HFFc6 (cell line): ENCODE measurements at regions not wholly inside any gene's neighbourhood (a gene's known extent, or its start where the extent isn't known, plus 50 kb on each side); places are given as distances from the start of the nearest gene placed in this dataset.

Experiments used
- DNase-seq: peaks from one replicate; pipeline ENCODE4 v3.0.0-alpha.2; 2018
- H3K27ac Mint-ChIP-seq: 2 replicates; pipeline ENCODE4 v1.8.0; 2020; ENCODE audit warnings: mild to moderate bottlenecking, mixed read lengths
- H3K27me3 Mint-ChIP-seq: 2 replicates; pipeline ENCODE4 v1.8.0; 2021; ENCODE audit warnings: mild to moderate bottlenecking, moderate library complexity, mixed read lengths; ENCODE audit not compliant: insufficient read depth
- H3K36me3 Mint-ChIP-seq: 2 replicates; pipeline ENCODE4 v1.8.0; 2021; ENCODE audit warnings: low read depth, mixed read lengths
- H3K4me1 Mint-ChIP-seq: 2 replicates; pipeline ENCODE4 v1.8.0; 2020; ENCODE audit warnings: low read depth, mixed read lengths
- H3K4me3 Mint-ChIP-seq: 2 replicates; pipeline ENCODE4 v1.8.0; 2020; ENCODE audit warnings: mild to moderate bottlenecking, moderate library complexity, mixed read lengths
- H3K9me3 Mint-ChIP-seq: 2 replicates; pipeline ENCODE4 v1.8.0; 2020; ENCODE audit warnings: mild to moderate bottlenecking, mixed read lengths
- TF ChIP-seq, protein P1 (sequence below): fragments of 200-600 bp; sonication (generic); IDR thresholded peaks from 2 replicates; pipeline ENCODE4 v1.5.0; 2021; ENCODE audit warnings: antibody characterized with exemption, mild to moderate bottlenecking

DNA sequence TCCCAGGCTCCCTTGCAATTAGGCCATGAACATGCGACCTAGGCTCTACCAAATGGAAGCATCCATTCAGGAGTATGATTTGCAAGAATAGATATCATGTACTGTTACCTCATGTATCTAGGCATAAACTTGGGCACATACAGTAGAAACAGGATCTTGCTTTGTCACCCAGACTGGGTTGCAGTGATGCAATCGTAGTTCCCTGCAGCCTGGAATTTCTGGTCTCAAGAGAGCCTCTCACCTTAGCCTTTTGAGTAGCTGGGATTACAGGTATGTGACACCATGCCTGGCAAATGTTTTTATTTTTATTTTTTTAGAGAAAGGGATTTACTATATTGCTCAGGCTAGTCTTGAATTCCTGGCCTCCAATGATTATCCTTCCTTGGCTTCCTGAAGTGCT is 994.2 kb downstream of the ADGRL3 start:
- Mint-ChIP-seq H3K9me3 (peaks cover 28% of the 10 kb centered on the region), H3K4me3 (no peak overlapping the region), H3K27ac (no peak overlapping the region), H3K27me3 (no peaks in the 10 kb centered on the region), H3K36me3 (no peaks in the 10 kb centered on the region), H3K4me1 (no peaks in the 10 kb centered on the region)
- DNase-seq = no peak
- TF ChIP-seq, protein P1, sequence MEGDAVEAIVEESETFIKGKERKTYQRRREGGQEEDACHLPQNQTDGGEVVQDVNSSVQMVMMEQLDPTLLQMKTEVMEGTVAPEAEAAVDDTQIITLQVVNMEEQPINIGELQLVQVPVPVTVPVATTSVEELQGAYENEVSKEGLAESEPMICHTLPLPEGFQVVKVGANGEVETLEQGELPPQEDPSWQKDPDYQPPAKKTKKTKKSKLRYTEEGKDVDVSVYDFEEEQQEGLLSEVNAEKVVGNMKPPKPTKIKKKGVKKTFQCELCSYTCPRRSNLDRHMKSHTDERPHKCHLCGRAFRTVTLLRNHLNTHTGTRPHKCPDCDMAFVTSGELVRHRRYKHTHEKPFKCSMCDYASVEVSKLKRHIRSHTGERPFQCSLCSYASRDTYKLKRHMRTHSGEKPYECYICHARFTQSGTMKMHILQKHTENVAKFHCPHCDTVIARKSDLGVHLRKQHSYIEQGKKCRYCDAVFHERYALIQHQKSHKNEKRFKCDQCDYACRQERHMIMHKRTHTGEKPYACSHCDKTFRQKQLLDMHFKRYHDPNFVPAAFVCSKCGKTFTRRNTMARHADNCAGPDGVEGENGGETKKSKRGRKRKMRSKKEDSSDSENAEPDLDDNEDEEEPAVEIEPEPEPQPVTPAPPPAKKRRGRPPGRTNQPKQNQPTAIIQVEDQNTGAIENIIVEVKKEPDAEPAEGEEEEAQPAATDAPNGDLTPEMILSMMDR = no peak

DNA sequence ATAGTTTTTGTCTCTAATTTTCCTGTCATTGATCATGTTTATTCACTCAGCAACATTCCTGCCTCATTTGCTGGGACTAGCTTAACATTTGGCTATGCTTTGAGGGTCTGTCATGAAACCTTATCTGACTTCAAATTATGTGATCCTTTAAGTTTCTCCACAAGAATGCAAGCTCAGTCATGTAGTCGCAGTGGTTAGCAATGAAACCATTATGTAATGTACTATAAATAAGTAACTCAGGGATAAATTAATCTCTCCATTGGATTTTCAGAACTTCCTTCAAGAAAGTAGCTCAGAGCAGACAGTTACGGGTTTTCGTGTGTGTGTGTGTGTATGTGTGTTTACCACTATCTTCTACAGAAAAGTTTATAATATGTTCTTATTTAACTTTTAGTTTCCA is 993.6 kb downstream of the ADGRL3 start:
- Mint-ChIP-seq H3K27ac (no peak overlapping the region), H3K9me3 (peaks cover 23% of the 10 kb centered on the region), H3K36me3 (no peaks in the 10 kb centered on the region), H3K4me1 (no peaks in the 10 kb centered on the region), H3K4me3 (no peak overlapping the region), H3K27me3 (no peaks in the 10 kb centered on the region)
- no peak for DNase-seq
- TF ChIP-seq, protein P1 = no peak

DNA sequence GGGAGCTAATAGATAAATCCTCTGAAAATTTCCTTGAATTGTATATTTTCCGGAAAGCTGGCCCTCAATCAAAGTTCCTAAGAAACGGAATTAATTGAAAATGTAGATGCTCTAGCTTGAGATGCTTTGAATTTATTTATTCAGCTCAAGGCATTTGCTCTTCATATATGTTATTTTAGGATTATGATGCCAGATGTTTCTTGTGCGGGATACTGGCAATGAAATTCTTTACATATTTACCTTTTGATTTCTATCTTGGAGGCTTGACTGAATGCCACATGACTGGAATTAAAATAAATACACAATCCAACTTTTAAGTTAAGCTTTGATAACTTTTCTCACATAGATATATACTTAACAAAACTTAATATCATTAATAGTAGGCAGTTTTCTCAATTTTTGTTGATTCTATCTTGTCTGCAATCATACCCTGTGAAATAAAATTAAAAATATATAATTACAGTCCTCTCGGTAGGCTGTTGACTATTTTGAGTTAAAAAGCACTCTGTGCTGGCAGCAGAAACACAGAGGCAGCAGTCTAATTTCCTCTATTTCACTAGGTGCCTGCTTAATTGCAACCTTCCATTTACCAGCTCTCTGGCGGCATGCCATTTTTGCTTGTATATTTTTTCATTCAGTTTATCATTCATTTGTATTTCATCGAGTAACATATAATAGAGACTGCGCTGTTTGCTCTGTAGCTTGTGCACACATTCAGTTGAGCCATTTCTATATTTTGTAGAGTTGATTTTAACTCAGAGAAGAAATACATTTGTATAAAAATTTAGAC is 991.5 kb downstream of the ADGRL3 start:
- no peaks in the 10 kb centered on the region for H3K36me3 Mint-ChIP-seq
- no peak for DNase-seq
- H3K27me3 Mint-ChIP-seq = no peaks in the 10 kb centered on the region
- no peak overlapping the region for H3K4me3 Mint-ChIP-seq
- no peaks in the 10 kb centered on the region for H3K4me1 Mint-ChIP-seq
- TF ChIP-seq, protein P1 = no peak
- H3K27ac Mint-ChIP-seq = no peak overlapping the region
- peaks cover 24% of the 10 kb centered on the region for H3K9me3 Mint-ChIP-seq

DNA sequence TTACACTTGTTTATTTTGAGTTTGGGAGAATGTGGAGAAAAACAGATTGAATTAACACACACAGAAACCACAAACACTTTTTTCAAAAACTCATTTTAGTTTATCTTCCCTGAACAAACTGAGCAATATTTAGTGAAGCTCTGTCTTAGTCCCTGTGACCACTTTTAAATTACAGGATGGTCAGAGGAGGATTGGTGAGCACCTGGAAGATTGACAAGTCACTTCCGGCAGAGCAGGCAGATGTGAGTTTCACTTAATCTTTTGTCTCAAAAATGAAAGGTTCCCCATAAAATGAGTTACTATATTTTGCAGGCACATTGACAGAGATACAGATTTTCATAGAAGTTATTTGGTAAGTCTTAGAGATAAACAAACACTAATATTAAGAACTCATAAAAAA is 970.1 kb downstream of the ADGRL3 start:
- TF ChIP-seq, protein P1 = no peak
- Mint-ChIP-seq H3K4me1 (no peaks in the 10 kb centered on the region), H3K27ac (no peak overlapping the region), H3K9me3 (peaks cover 14% of the 10 kb centered on the region), H3K36me3 (no peaks in the 10 kb centered on the region), H3K4me3 (no peak overlapping the region), H3K27me3 (no peaks in the 10 kb centered on the region)
- DNase-seq = no peak

DNA sequence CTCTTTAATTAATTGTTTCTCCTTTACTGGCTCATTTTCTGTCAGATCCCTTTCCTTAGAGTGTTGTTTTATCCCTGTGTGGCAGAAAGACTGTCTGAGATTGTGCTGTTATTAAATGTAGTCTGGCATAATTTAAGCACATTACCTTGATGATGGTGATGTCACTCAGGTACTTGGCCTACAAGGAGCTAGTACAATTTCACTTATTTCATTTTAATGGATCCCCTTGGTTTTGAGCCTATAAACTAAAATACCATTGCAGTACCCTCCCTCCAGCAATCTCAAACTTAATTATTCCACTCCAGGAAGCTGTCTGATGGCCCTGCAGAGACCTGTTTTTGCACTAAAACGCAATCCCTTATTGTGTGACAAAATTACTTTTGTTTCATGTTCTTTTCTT is 968.6 kb downstream of the ADGRL3 start:
- Mint-ChIP-seq H3K4me3 (no peak overlapping the region), H3K27me3 (no peaks in the 10 kb centered on the region), H3K9me3 (peaks cover 14% of the 10 kb centered on the region), H3K36me3 (no peaks in the 10 kb centered on the region), H3K4me1 (no peaks in the 10 kb centered on the region), H3K27ac (no peak overlapping the region)
- DNase-seq = no peak
- TF ChIP-seq, protein P1 = no peak
